AG04450 (cell line): ENCODE measurements at regions not wholly inside any gene's neighbourhood (a gene's known extent, or its start where the extent isn't known, plus 50 kb on each side); places are given as distances from the start of the nearest gene placed in this dataset.

Source experiments
- CTCF ChIA-PET: fragments of 300-600, 350-600 bp; formaldehyde crosslinking; extraction: SDS; loops from one replicate; lab custom pipeline; 2022; ENCODE audit warnings: antibody characterized with exemption, inconsistent platforms; lab: Charles Lee
- POLR2A ChIA-PET: fragments of 350-600 bp; formaldehyde crosslinking; extraction: SDS; loops from one replicate; lab custom pipeline; 2021; ENCODE audit warnings: antibody characterized with exemption, inconsistent platforms; lab: Yijun Ruan, JAX
- DNase-seq: peaks from one replicate; pipeline ENCODE4 v3.0.0-alpha.2; 2011; ENCODE audit warnings: low read depth, low spot score
- H3K27ac ChIP-seq: one replicate; pipeline ENCODE4 v1.5.1; 2012; ENCODE audit warnings: low read depth, low read length, control low read depth
- H3K27me3 ChIP-seq: one replicate; pipeline ENCODE4 v1.6.0; 2012; ENCODE audit warnings: low read length; ENCODE audit not compliant: control insufficient read depth, insufficient read depth
- H3K4me3 ChIP-seq: 2 replicates; pipeline ENCODE4 v1.5.1; 2011; ENCODE audit warnings: mild to moderate bottlenecking, low read depth, low read length, control low read depth
- H3K9me3 ChIP-seq: 2 replicates; pipeline ENCODE4 v1.5.1; 2012; ENCODE audit warnings: low read length; ENCODE audit not compliant: control insufficient read depth, insufficient read depth
- TF ChIP-seq, protein P1 (sequence below): IDR thresholded peaks from 2 replicates; pipeline ENCODE4 v1.5.1; 2011; ENCODE audit warnings: low read depth, low read length, control low read depth, inconsistent platforms

- Histone ChIP-seq H3K27ac (peak overlapping the region; percentile 12), H3K4me3 (no peak overlapping the region), H3K9me3 (no peaks in the 10 kb centered on the region), H3K27me3 (peaks cover 3% of the 10 kb centered on the region)
- ChIA-PET CTCF (interaction anchor here (1.0 kb wide), 1 partner anchor 537 kb away, joined by 3 read pairs; no protein-coding TSS in a partner anchor), POLR2A (no interaction called here)
- TF ChIP-seq, protein P1, sequence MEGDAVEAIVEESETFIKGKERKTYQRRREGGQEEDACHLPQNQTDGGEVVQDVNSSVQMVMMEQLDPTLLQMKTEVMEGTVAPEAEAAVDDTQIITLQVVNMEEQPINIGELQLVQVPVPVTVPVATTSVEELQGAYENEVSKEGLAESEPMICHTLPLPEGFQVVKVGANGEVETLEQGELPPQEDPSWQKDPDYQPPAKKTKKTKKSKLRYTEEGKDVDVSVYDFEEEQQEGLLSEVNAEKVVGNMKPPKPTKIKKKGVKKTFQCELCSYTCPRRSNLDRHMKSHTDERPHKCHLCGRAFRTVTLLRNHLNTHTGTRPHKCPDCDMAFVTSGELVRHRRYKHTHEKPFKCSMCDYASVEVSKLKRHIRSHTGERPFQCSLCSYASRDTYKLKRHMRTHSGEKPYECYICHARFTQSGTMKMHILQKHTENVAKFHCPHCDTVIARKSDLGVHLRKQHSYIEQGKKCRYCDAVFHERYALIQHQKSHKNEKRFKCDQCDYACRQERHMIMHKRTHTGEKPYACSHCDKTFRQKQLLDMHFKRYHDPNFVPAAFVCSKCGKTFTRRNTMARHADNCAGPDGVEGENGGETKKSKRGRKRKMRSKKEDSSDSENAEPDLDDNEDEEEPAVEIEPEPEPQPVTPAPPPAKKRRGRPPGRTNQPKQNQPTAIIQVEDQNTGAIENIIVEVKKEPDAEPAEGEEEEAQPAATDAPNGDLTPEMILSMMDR: no peak
- peak; percentile 51 for DNase-seq
Observed at GRCh38 chr9:108002371-108002956, 512.9 kb upstream of the KLF4 start.

DNA sequence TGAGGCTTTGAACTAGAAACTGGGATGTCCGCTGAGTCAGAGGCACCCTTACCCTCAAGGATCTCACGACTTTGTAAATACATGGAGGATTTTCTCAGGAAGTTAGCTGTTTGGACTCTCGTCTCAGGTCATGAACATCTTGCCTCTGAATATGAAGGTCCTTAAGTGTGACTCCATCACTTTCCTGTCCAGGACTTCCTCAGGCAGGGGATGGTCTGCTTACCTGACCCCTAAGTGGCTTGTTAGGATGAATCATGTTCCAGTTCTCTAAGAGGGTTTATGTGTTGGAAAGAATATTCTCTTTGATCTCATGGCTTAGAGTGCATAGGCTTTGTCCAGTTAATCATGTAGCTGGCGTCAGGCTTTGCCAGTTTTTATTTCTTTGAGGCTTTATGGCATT, 511.7 kb upstream of the KLF4 start:
- peaks cover 3% of the 10 kb centered on the region for H3K27me3 ChIP-seq
- TF ChIP-seq, protein P1: no peak
- no peak for DNase-seq
- ChIA-PET POLR2A (no interaction called here), CTCF (interaction anchor here (1.4 kb wide), 1 partner anchor 565 kb away, joined by 3 read pairs; no protein-coding TSS in a partner anchor)
- H3K27ac ChIP-seq: no peak overlapping the region
- H3K9me3 ChIP-seq: no peaks in the 10 kb centered on the region
- no peak overlapping the region for H3K4me3 ChIP-seq

GRCh38 chr9:107999890-108000289, 510.3 kb upstream of the KLF4 start:
- H3K27ac ChIP-seq: no peak overlapping the region
- H3K27me3 ChIP-seq: peaks cover 3% of the 10 kb centered on the region
- no peaks in the 10 kb centered on the region for H3K9me3 ChIP-seq
- CTCF ChIA-PET: interaction anchor here (0.8 to 1.4 kb wide), 2 partner anchors 512 to 566 kb away, joined by 3 read pairs; no protein-coding TSS in a partner anchor
- TF ChIP-seq, protein P1: no peak
- POLR2A ChIA-PET: no interaction called here
- H3K4me3 ChIP-seq: no peak overlapping the region
- DNase-seq: no peak

- Histone ChIP-seq H3K27me3 (peaks cover 3% of the 10 kb centered on the region), H3K9me3 (no peaks in the 10 kb centered on the region), H3K4me3 (no peak overlapping the region), H3K27ac (no peak overlapping the region)
- DNase-seq: no peak
- ChIA-PET POLR2A (no interaction called here), CTCF (no interaction called here)
- TF ChIP-seq, protein P1: no peak
Observed at GRCh38 chr9:107999011-107999410, 509.4 kb upstream of the KLF4 start.

- peaks cover 5% of the 10 kb centered on the region for H3K27me3 ChIP-seq
- POLR2A ChIA-PET: no interaction called here
- TF ChIP-seq, protein P1: no peak
- no peak for DNase-seq
- no peak overlapping the region for H3K4me3 ChIP-seq
- CTCF ChIA-PET: no interaction called here
- H3K9me3 ChIP-seq: no peaks in the 10 kb centered on the region
- no peak overlapping the region for H3K27ac ChIP-seq
Observed at GRCh38 chr9:107994648-107995047, 505.1 kb upstream of the KLF4 start.
